DOHH2 (cell line): ENCODE measurements at regions not wholly inside any gene's neighbourhood (a gene's known extent, or its start where the extent isn't known, plus 50 kb on each side); places are given as distances from the start of the nearest gene placed in this dataset.

Source experiments
- EZH2phosphoT487 ChIP-seq: fragments of 200-600 bp; sonication (generic); IDR thresholded peaks from 2 replicates; pipeline ENCODE4 v1.6.1; 2017; ENCODE audit warnings: borderline replicate concordance, mild to moderate bottlenecking, antibody characterized with exemption, low read length, moderate library complexity, mixed read lengths
- TF ChIP-seq, protein P1 (sequence below): fragments of 200-600 bp; sonication (generic); IDR thresholded peaks from one replicate; pipeline ENCODE4 v1.5.1; 2014; ENCODE audit warnings: antibody characterized with exemption, mild to moderate bottlenecking, low read depth, low read length; ENCODE audit not compliant: poor library complexity, severe bottlenecking

DNA sequence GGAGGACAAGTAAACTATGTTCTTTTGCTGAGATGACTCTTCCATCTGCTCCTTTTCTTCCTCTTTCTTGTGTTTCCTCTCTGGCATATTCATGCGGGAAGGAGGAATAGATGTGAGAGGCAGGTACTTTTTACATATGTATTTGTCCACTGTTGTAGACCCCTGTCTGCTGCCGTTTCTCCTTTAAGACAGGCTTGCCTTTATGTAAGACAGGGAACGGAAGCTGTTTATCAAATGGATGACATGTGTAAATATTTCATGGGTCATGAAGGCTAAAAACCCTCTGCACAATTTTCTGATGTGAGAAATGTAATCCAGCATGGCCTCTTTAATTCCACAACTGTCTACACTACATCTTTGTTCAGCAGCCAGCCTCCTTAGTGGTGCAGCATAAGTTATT lies 1525.5 kb upstream of the NUDT12 start:
- TF ChIP-seq, protein P1, sequence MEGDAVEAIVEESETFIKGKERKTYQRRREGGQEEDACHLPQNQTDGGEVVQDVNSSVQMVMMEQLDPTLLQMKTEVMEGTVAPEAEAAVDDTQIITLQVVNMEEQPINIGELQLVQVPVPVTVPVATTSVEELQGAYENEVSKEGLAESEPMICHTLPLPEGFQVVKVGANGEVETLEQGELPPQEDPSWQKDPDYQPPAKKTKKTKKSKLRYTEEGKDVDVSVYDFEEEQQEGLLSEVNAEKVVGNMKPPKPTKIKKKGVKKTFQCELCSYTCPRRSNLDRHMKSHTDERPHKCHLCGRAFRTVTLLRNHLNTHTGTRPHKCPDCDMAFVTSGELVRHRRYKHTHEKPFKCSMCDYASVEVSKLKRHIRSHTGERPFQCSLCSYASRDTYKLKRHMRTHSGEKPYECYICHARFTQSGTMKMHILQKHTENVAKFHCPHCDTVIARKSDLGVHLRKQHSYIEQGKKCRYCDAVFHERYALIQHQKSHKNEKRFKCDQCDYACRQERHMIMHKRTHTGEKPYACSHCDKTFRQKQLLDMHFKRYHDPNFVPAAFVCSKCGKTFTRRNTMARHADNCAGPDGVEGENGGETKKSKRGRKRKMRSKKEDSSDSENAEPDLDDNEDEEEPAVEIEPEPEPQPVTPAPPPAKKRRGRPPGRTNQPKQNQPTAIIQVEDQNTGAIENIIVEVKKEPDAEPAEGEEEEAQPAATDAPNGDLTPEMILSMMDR: no peak
- TF ChIP-seq EZH2phosphoT487: no peak
